ENCODE measurements at regions not wholly inside any gene's neighbourhood (a gene's known extent, or its start where the extent isn't known, plus 50 kb on each side); places are given as distances from the start of the nearest gene placed in this dataset.

GRCh38 chr10:44853148-44853734 is 57.9 kb upstream of the TMEM72 start:
- no peak overlapping the region for H3K4me2 ChIP-seq (ENCODE audit: low read length)
- H3K9ac ChIP-seq (ENCODE audit: low read depth, low read length), result no peak overlapping the region
- H3K9me3 ChIP-seq (replicated peaks; ENCODE audit: low read length), result peaks cover 4% of the 10 kb centered on the region
- H3K4me3 ChIP-seq (ENCODE audit: low read length), result no peak overlapping the region
- peaks cover 3% of the 10 kb centered on the region for H3K4me1 ChIP-seq (ENCODE audit: control insufficient read depth, insufficient read depth, low read length)
- H3K27me3 ChIP-seq (ENCODE audit: control insufficient read depth, insufficient read depth, low read length), result no peaks in the 10 kb centered on the region
- no peaks in the 10 kb centered on the region for H3K36me3 ChIP-seq (ENCODE audit: insufficient read depth, low read length)

DNA sequence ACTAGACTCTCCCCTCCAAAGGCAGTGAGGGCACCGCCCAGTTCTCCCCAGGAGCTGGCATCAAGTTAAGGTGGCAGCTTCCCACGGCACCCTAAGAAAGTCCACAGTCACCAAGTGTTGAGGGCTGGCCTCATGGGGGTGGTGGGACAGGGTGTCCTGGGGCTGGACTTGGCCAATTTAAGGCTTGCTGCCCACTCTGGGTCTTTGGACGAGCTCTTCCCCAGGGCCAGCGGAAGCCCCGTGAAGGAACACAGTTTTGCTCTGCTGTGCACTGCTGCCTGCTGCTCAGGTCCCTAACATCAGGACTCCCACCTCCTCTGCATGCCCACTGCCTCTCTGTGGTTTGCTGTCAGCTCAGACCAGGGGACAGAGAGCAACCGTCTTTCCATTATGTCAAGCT is 57.3 kb upstream of the TMEM72 start:
- Histone ChIP-seq H3K36me3 (ENCODE audit: insufficient read depth, low read length) (no peaks in the 10 kb centered on the region), H3K4me1 (ENCODE audit: control insufficient read depth, insufficient read depth, low read length) (peaks cover 3% of the 10 kb centered on the region), H3K9me3 (replicated peaks; ENCODE audit: low read length) (peaks cover under 1% of the 10 kb centered on the region), H3K9ac (ENCODE audit: low read depth, low read length) (no peak overlapping the region), H3K4me2 (ENCODE audit: low read length) (no peak overlapping the region), H3K4me3 (ENCODE audit: low read length) (no peak overlapping the region), H3K27me3 (ENCODE audit: control insufficient read depth, insufficient read depth, low read length) (no peaks in the 10 kb centered on the region)

GRCh38 chr10:44854693-44855350 is 56.3 kb upstream of the TMEM72 start:
- no peaks in the 10 kb centered on the region for H3K36me3 ChIP-seq (ENCODE audit: insufficient read depth, low read length)
- H3K4me3 ChIP-seq (ENCODE audit: low read length), result no peak overlapping the region
- H3K4me2 ChIP-seq (ENCODE audit: low read length), result no peak overlapping the region
- H3K4me1 ChIP-seq (ENCODE audit: control insufficient read depth, insufficient read depth, low read length), result peaks cover 3% of the 10 kb centered on the region
- H3K27me3 ChIP-seq (ENCODE audit: control insufficient read depth, insufficient read depth, low read length), result no peaks in the 10 kb centered on the region
- H3K9me3 ChIP-seq (replicated peaks; ENCODE audit: low read length), result no peaks in the 10 kb centered on the region
- H3K9ac ChIP-seq (ENCODE audit: low read depth, low read length), result no peak overlapping the region

DNA sequence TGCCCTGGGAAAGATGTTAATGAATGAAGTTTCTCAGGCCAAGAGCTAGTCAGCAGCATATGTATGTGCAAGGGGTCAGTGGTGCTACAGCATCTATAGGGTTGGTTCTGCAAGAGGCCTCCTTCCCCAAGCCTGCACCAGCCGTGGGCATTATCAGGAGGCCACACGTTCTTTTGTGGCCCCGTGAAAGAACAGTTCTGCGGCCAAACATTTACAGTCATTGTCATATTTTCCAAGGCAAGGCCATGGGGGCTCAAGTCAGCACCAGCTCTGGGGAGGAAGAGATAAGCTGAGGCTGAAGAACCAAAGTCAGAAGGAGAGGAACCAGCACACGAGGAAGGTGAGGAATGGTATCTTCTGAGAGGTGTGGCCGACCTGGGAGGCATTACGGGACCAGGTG is 54.4 kb upstream of the TMEM72 start:
- Histone ChIP-seq H3K27me3 (ENCODE audit: control insufficient read depth, insufficient read depth, low read length) (no peaks in the 10 kb centered on the region), H3K4me2 (ENCODE audit: low read length) (no peak overlapping the region), H3K4me3 (ENCODE audit: low read length) (no peak overlapping the region), H3K4me1 (ENCODE audit: control insufficient read depth, insufficient read depth, low read length) (peaks cover 9% of the 10 kb centered on the region), H3K9ac (ENCODE audit: low read depth, low read length) (no peak overlapping the region), H3K9me3 (replicated peaks; ENCODE audit: low read length) (no peaks in the 10 kb centered on the region), H3K36me3 (ENCODE audit: insufficient read depth, low read length) (no peaks in the 10 kb centered on the region)

GRCh38 chr10:44857363-44858016 is 53.6 kb upstream of the TMEM72 start:
- Histone ChIP-seq H3K4me3 (ENCODE audit: low read length) (no peak overlapping the region), H3K9ac (ENCODE audit: low read depth, low read length) (no peak overlapping the region), H3K4me2 (ENCODE audit: low read length) (no peak overlapping the region), H3K9me3 (replicated peaks; ENCODE audit: low read length) (no peaks in the 10 kb centered on the region), H3K27me3 (ENCODE audit: control insufficient read depth, insufficient read depth, low read length) (no peaks in the 10 kb centered on the region), H3K4me1 (ENCODE audit: control insufficient read depth, insufficient read depth, low read length) (peaks cover 9% of the 10 kb centered on the region), H3K36me3 (ENCODE audit: insufficient read depth, low read length) (no peaks in the 10 kb centered on the region)

- peaks cover 9% of the 10 kb centered on the region for H3K4me1 ChIP-seq (ENCODE audit: control insufficient read depth, insufficient read depth, low read length)
Observed at GRCh38 chr10:44858017-44858371, 53.1 kb upstream of the TMEM72 start.

DNA sequence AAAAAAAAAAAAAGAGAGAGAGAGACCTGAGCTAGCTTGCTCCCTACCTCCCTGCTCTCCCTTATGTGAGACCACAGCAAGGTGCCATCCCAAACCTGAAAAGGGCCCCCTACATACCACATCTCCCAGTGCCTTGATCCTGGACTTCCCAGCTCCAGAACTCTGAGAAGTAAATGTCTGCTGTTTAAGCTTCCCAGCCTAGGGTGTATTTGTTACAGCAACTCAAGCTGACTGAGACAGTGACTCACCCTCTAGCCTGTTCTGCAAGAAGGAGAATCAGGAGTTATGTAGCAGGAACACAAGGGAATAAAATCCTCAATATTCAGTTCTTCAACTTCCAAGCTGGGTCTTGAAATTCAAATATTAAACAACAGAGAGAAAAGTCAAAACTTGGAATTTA is 52.1 kb upstream of the TMEM72 start:
- Histone ChIP-seq H3K9me3 (replicated peaks; ENCODE audit: low read length) (no peaks in the 10 kb centered on the region), H3K36me3 (ENCODE audit: insufficient read depth, low read length) (no peaks in the 10 kb centered on the region), H3K4me3 (ENCODE audit: low read length) (no peak overlapping the region), H3K4me1 (ENCODE audit: control insufficient read depth, insufficient read depth, low read length) (peaks cover 9% of the 10 kb centered on the region), H3K9ac (ENCODE audit: low read depth, low read length) (no peak overlapping the region), H3K27me3 (ENCODE audit: control insufficient read depth, insufficient read depth, low read length) (no peaks in the 10 kb centered on the region), H3K4me2 (ENCODE audit: low read length) (no peak overlapping the region)

More at GRCh38 chr10:44858017-44858371, 53.1 kb upstream of the TMEM72 start:
- Histone ChIP-seq H3K27me3 (ENCODE audit: control insufficient read depth, insufficient read depth, low read length) (no peaks in the 10 kb centered on the region), H3K4me3 (ENCODE audit: low read length) (no peak overlapping the region), H3K36me3 (ENCODE audit: insufficient read depth, low read length) (no peaks in the 10 kb centered on the region), H3K4me2 (ENCODE audit: low read length) (no peak overlapping the region), H3K9ac (ENCODE audit: low read depth, low read length) (no peak overlapping the region), H3K9me3 (replicated peaks; ENCODE audit: low read length) (no peaks in the 10 kb centered on the region)

DNA sequence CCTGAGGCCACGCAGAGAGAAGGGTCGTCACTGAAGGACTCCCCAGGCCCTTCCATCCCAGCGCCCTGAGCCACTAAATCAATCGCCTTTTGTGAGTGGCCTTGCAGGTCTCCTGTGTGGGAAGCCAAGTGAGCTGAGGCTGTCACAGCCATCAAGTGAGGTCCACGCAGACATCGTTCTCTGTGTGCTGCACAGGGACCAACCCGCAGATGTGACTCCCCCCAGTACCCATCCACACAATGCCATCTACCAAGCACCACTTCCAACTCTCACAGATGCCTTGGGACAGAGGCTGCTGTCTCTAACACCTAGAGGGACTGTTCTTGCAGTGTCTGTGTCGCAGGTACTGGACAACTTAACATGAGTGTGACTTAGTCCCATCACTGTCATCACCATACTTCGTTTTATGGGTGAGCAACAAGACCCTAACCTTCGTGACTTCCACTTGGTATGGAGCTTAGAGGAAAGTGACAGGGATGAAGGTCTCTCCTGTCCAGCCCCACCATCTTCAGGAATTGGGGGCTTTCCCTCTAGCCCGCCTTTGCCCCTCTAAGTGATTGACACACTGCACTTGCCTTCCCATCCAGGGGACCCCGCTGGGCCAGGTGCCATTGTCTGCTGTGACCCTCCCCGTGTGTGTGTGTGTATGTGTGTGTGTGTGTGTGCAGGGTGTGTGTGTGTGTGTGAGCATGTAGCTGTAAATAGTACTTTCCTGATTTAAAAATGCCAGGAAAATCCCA is 51.4 kb upstream of the TMEM72 start:
- Histone ChIP-seq H3K27me3 (ENCODE audit: control insufficient read depth, insufficient read depth, low read length) (no peaks in the 10 kb centered on the region), H3K4me1 (ENCODE audit: control insufficient read depth, insufficient read depth, low read length) (peaks cover 12% of the 10 kb centered on the region), H3K9ac (ENCODE audit: low read depth, low read length) (no peak overlapping the region), H3K36me3 (ENCODE audit: insufficient read depth, low read length) (no peaks in the 10 kb centered on the region), H3K9me3 (replicated peaks; ENCODE audit: low read length) (no peaks in the 10 kb centered on the region), H3K4me3 (ENCODE audit: low read length) (no peak overlapping the region), H3K4me2 (ENCODE audit: low read length) (no peak overlapping the region)

DNA sequence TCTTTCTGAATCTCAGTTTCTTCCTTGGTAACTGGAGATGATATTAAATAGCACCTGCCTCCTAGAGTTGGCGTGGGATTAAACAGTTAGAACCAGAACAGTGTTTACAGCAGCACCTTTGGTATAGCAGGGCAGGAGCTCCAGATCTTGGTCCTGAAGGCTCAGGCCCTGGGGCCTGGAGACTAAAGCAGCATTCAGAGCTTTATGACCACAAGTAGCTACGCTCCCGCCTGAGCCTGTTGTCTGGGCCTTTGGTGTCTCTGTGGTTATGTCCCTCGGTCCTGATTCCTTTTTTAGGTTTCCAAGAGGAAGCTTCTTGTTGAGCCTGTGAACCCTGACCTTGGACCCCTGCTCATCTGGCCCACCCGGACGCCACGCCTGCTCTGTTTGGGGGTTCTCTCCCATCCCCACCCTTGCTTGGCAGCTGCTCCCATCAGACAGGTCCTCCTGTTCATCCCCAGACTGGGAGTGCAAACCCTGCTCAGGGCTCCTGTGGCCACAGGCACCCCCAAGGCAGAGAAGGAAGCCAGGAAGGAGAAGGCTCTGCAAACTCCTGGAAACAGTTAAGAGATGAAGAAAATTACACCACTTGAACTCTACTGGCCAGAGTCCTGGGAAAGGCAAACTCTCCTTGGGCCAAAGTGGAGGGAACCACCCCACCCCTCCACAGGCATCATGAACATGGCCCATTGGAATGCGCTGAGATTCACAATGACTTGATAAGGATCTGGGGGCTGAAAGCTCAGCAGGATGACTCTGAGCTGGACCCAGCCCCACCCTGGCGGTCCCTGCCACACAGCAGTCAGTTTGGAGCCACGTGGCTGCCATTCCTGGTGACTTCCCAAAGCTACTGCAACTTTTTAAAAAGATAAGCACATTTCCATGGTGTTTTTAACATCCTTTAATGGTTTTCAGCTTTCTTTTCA is 50.1 kb upstream of the TMEM72 start:
- no peaks in the 10 kb centered on the region for H3K36me3 ChIP-seq (ENCODE audit: insufficient read depth, low read length)
- peaks cover 17% of the 10 kb centered on the region for H3K4me1 ChIP-seq (ENCODE audit: control insufficient read depth, insufficient read depth, low read length)
- H3K4me3 ChIP-seq (ENCODE audit: low read length), result no peak overlapping the region
- H3K27me3 ChIP-seq (ENCODE audit: control insufficient read depth, insufficient read depth, low read length), result no peaks in the 10 kb centered on the region
- no peak overlapping the region for H3K4me2 ChIP-seq (ENCODE audit: low read length)
- no peaks in the 10 kb centered on the region for H3K9me3 ChIP-seq (replicated peaks; ENCODE audit: low read length)
- H3K9ac ChIP-seq (ENCODE audit: low read depth, low read length), result no peak overlapping the region
